ENCODE measurements at regions not wholly inside any gene's neighbourhood (a gene's known extent, or its start where the extent isn't known, plus 50 kb on each side); places are given as distances from the start of the nearest gene placed in this dataset.

DNA sequence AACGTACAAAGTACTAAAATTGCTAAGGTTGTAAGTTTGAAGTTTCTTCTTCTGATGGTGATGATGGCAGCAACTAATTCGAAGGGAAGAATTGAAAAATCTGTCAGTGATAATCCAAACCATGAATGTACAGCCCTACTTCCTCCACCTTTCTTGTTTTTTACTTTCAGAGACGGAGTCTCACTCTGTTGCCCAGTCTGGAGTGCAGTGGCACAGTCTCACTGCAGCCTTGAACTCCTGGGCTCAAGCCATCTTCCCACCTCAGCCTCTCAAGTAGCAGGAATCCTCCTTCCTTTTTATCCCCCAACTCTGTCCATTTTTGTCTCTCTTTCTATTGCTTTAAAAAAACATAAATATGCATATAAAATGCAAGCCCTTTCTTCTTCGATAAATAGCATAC is 112.3 kb upstream of the SOX21 start:
- TF ChIP-seq EP300 (conservative IDR thresholded peaks at IDR 0.05; ENCODE audit: poor library complexity, severe bottlenecking), result no peak
- TF ChIP-seq, protein P1, sequence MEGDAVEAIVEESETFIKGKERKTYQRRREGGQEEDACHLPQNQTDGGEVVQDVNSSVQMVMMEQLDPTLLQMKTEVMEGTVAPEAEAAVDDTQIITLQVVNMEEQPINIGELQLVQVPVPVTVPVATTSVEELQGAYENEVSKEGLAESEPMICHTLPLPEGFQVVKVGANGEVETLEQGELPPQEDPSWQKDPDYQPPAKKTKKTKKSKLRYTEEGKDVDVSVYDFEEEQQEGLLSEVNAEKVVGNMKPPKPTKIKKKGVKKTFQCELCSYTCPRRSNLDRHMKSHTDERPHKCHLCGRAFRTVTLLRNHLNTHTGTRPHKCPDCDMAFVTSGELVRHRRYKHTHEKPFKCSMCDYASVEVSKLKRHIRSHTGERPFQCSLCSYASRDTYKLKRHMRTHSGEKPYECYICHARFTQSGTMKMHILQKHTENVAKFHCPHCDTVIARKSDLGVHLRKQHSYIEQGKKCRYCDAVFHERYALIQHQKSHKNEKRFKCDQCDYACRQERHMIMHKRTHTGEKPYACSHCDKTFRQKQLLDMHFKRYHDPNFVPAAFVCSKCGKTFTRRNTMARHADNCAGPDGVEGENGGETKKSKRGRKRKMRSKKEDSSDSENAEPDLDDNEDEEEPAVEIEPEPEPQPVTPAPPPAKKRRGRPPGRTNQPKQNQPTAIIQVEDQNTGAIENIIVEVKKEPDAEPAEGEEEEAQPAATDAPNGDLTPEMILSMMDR (IDR thresholded peaks at IDR 0.05; ENCODE audit: poor library complexity, severe bottlenecking), result no peak
- TF ChIP-seq RAD21 (conservative IDR thresholded peaks at IDR 0.05), result no peak
- no peak for TF ChIP-seq SMC3 (conservative IDR thresholded peaks at IDR 0.05; ENCODE audit: poor library complexity)
- TF ChIP-seq POLR2AphosphoS5 (IDR thresholded peaks at IDR 0.05), result no peak
